NCI-H2081 treated with DMSO at 0.1 percent for 48 hours (cell line): ENCODE measurements at regions not wholly inside any gene's neighbourhood (a gene's known extent, or its start where the extent isn't known, plus 50 kb on each side); places are given as distances from the start of the nearest gene placed in this dataset.

ENCODE experiments used
- DNase-seq: peaks from one replicate; lab custom pipeline; 2025; lab: John Stamatoyannopoulos, UW

GRCh38 chr5:105032917-105033316 is 1470.3 kb upstream of the NUDT12 start:
- no peak for DNase-seq

- DNase-seq, result no peak
Observed at GRCh38 chr5:105030153-105030552, 1467.6 kb upstream of the NUDT12 start.

GRCh38 chr5:105015098-105015497 is 1452.5 kb upstream of the NUDT12 start:
- no peak for DNase-seq

GRCh38 chr5:104998572-104998971 is 1436.0 kb upstream of the NUDT12 start:
- no peak for DNase-seq

- DNase-seq, result no peak
Observed at GRCh38 chr5:104998169-104998568, 1435.6 kb upstream of the NUDT12 start.

- no peak for DNase-seq
Observed at GRCh38 chr5:104987074-104987473, 1424.5 kb upstream of the NUDT12 start.

- no peak for DNase-seq
Observed at GRCh38 chr5:104977529-104977928, 1414.9 kb upstream of the NUDT12 start.

- no peak for DNase-seq
Observed at GRCh38 chr5:104967806-104968410, 1405.3 kb upstream of the NUDT12 start.

- no peak for DNase-seq
Observed at GRCh38 chr5:104965006-104965405, 1402.4 kb upstream of the NUDT12 start.

GRCh38 chr5:104955479-104955878 is 1392.9 kb upstream of the NUDT12 start:
- DNase-seq, result no peak

GRCh38 chr5:104952876-104953275 is 1390.3 kb upstream of the NUDT12 start:
- no peak for DNase-seq

- DNase-seq, result no peak
Observed at GRCh38 chr5:104951829-104952228, 1389.2 kb upstream of the NUDT12 start.

- no peak for DNase-seq
Observed at GRCh38 chr5:104947076-104947475, 1384.5 kb upstream of the NUDT12 start.

GRCh38 chr5:104942735-104943134 is 1380.1 kb upstream of the NUDT12 start:
- no peak for DNase-seq

GRCh38 chr5:104941030-104941645 is 1378.5 kb upstream of the NUDT12 start:
- DNase-seq, result no peak

GRCh38 chr5:104937598-104937997 is 1375.0 kb upstream of the NUDT12 start:
- DNase-seq, result no peak

- DNase-seq, result no peak
Observed at GRCh38 chr5:104932431-104932830, 1369.8 kb upstream of the NUDT12 start.

- DNase-seq, result no peak
Observed at GRCh38 chr5:104928906-104929520, 1366.4 kb upstream of the NUDT12 start.

- no peak for DNase-seq
Observed at GRCh38 chr5:104915226-104915625, 1352.6 kb upstream of the NUDT12 start.

- no peak for DNase-seq
Observed at GRCh38 chr5:104914536-104915070, 1352.0 kb upstream of the NUDT12 start.

GRCh38 chr5:104913841-104914281 is 1351.3 kb upstream of the NUDT12 start:
- no peak for DNase-seq

GRCh38 chr5:104909803-104910202 is 1347.2 kb upstream of the NUDT12 start:
- no peak for DNase-seq

GRCh38 chr5:104904561-104904960 is 1342.0 kb upstream of the NUDT12 start:
- no peak for DNase-seq
